ENCODE measurements at regions not wholly inside any gene's neighbourhood (a gene's known extent, or its start where the extent isn't known, plus 50 kb on each side); places are given as distances from the start of the nearest gene placed in this dataset.
"Not testable (repeated sequence)": the region's sequence is repeated elsewhere in the genome, so short reads cannot be mapped to it uniquely, and the experiment has no call there.

DNA sequence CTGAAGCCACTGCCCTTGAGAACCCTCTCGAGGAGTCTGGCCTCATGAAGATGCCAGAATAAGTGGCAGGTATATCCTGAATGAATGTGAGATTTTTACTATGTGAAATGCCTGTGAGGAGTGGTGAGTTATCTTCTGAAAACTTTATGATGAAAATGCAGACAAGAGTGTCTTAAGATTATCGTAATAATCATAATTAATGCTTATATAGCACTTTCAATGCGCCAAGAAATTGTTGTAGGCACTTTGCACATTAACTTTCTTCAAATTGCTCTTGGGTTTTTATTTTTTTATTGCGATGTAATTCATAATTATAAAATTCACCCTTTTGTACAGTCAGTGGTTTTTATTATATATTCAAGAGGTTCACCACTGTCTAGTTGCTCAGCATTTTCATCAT lies 879.1 kb upstream of the DEFB115 start:
- TF ChIP-seq, protein P1, sequence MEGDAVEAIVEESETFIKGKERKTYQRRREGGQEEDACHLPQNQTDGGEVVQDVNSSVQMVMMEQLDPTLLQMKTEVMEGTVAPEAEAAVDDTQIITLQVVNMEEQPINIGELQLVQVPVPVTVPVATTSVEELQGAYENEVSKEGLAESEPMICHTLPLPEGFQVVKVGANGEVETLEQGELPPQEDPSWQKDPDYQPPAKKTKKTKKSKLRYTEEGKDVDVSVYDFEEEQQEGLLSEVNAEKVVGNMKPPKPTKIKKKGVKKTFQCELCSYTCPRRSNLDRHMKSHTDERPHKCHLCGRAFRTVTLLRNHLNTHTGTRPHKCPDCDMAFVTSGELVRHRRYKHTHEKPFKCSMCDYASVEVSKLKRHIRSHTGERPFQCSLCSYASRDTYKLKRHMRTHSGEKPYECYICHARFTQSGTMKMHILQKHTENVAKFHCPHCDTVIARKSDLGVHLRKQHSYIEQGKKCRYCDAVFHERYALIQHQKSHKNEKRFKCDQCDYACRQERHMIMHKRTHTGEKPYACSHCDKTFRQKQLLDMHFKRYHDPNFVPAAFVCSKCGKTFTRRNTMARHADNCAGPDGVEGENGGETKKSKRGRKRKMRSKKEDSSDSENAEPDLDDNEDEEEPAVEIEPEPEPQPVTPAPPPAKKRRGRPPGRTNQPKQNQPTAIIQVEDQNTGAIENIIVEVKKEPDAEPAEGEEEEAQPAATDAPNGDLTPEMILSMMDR (IDR thresholded peaks at IDR 0.05): not testable (repeated sequence)
- TF ChIP-seq POLR2AphosphoS5 (IDR thresholded peaks at IDR 0.05; ENCODE audit: insufficient read depth in 1 of 2, low read depth in 1 of 2): not testable (repeated sequence)
